ACC112 (cell line): ENCODE measurements at regions not wholly inside any gene's neighbourhood (a gene's known extent, or its start where the extent isn't known, plus 50 kb on each side); places are given as distances from the start of the nearest gene placed in this dataset.
"Not testable (repeated sequence)": the region's sequence is repeated elsewhere in the genome, so short reads cannot be mapped to it uniquely, and the experiment has no call there.

Source experiments
- H2AFZ ChIP-seq: fragments of 200-600 bp; sonication (generic); one replicate; pipeline ENCODE4 v1.6.0; 2017; ENCODE audit warnings: antibody characterized with exemption, low read length; ENCODE audit not compliant: unreplicated experiment
- H3K27ac ChIP-seq: fragments of 200-600 bp; sonication (generic); 2 replicates; pipeline ENCODE4 v1.5.1; 2014; ENCODE audit warnings: low read depth, mild to moderate bottlenecking, antibody characterized with exemption, low read length, moderate library complexity
- H3K27me3 ChIP-seq: fragments of 200-600 bp; sonication (generic); 2 replicates; pipeline ENCODE4 v1.6.1; 2014; ENCODE audit warnings: mild to moderate bottlenecking, antibody characterized with exemption, low read length, moderate library complexity, mixed read lengths; ENCODE audit not compliant: insufficient read depth
- H3K36me3 ChIP-seq: fragments of 200-600 bp; sonication (generic); 2 replicates; pipeline ENCODE4 v1.6.1; 2016; ENCODE audit warnings: mild to moderate bottlenecking, antibody characterized with exemption, low read length, moderate library complexity, mixed read lengths; ENCODE audit not compliant: insufficient read depth
- H3K4me1 ChIP-seq: fragments of 200-600 bp; sonication (generic); one replicate; pipeline ENCODE4 v1.6.1; 2016; ENCODE audit warnings: low read length, mixed read lengths; ENCODE audit not compliant: insufficient read depth, unreplicated experiment, control insufficient read depth
- H3K4me3 ChIP-seq: fragments of 200-600 bp; sonication (generic); 2 replicates; pipeline ENCODE4 v1.5.1; 2014; ENCODE audit warnings: mild to moderate bottlenecking, low read depth, low read length
- H3K79me2 ChIP-seq: fragments of 200-600 bp; sonication (generic); one replicate; pipeline ENCODE4 v1.6.0; 2016; ENCODE audit warnings: low read length; ENCODE audit not compliant: control insufficient read depth, unreplicated experiment, insufficient read depth

DNA sequence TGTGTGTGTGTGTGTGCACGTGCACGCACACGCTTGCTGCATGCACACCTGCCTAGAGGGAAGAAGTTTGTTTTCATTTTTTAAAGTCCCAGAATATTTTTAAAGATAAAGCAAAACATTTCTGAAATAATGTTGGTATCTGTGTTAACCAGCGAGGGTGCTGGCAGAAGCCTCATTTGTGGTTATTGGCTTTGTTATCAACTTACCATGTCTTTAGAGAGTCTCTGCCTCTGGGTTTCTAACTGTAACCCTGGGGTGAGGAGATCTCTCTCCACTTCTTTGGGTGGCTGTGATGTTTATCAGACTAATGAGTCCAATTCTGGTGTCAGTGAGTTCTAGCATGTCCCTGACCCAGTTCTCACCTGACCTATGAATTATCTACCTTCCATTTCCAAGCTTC, 927.6 kb upstream of the FANCL start:
- Histone ChIP-seq H3K4me3 (no peak overlapping the region), H3K79me2 (no peaks in the 10 kb centered on the region), H3K27me3 (no peaks in the 10 kb centered on the region), H3K36me3 (no peaks in the 10 kb centered on the region), H3K27ac (no peak overlapping the region), H3K4me1 (no peaks in the 10 kb centered on the region), H2AFZ (no peak overlapping the region)

DNA sequence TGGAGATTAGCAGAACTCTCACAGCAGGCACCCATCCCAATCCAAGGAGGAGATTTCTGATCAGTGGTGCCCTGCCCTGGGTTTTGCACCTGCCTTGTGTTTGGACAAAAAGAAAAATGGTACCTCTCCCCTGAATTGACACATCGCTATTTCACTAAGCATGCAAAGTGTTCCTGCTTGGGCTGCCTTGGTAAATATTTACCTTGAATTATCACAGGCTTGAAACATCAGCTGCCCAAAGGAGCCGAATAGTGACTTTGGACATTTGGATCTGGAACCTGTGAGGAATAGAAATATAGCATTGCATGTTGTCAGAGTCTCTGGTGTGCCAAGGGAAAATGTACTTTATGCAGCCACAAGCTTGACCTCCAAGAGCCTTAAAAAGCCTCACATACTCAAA, 926.4 kb upstream of the FANCL start:
- Histone ChIP-seq H3K4me1 (no peaks in the 10 kb centered on the region), H3K27ac (no peak overlapping the region), H2AFZ (no peak overlapping the region), H3K27me3 (no peaks in the 10 kb centered on the region), H3K79me2 (no peaks in the 10 kb centered on the region), H3K4me3 (no peak overlapping the region), H3K36me3 (no peaks in the 10 kb centered on the region)

DNA sequence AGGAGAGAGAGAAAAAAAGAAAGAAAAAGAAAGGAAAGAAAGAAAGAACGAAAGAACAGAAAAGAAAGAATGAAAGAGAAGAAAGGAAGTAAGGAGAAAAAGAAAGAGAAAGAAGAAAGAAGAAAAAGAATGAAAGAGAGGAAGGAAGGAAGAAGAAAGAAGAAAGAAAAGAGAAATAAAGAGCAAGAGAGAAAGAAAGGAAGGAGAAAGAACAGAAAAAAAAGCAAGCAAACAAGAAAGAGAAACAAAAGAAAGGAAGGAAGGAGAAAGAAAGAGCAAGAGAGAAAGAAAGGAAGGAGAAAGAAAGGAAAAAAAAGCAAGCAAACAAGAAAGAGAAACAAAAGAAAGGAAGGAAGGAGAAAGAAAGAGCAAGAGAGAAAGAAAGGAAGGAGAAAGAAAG, 916.8 kb upstream of the FANCL start:
- H3K79me2 ChIP-seq, H3K4me3 ChIP-seq, H2AFZ ChIP-seq, H3K36me3 ChIP-seq, H3K4me1 ChIP-seq, H3K27ac ChIP-seq, H3K27me3 ChIP-seq: not testable (repeated sequence)

DNA sequence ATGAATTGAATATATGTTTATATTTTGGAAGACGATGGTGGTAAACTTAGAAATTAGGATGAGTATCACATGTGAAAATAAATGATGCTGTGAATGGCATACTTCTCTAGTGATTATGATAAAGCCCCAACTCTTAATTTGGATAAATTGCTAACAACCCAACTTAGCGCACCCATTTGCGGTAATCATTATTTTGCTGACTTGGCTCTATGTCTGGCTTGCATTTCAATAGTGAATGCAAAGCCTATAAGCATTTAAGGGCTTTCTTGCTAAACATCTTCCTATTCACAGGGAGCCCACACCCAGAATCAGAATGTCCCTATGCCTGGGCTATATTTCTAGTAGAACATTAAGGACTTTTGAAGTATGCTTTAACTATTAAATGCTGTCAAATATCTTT, 910.7 kb upstream of the FANCL start:
- Histone ChIP-seq H3K36me3 (no peaks in the 10 kb centered on the region), H3K27me3 (no peaks in the 10 kb centered on the region), H3K27ac (no peak overlapping the region), H3K4me3 (no peak overlapping the region), H3K79me2 (no peaks in the 10 kb centered on the region), H3K4me1 (no peaks in the 10 kb centered on the region), H2AFZ (no peak overlapping the region)

DNA sequence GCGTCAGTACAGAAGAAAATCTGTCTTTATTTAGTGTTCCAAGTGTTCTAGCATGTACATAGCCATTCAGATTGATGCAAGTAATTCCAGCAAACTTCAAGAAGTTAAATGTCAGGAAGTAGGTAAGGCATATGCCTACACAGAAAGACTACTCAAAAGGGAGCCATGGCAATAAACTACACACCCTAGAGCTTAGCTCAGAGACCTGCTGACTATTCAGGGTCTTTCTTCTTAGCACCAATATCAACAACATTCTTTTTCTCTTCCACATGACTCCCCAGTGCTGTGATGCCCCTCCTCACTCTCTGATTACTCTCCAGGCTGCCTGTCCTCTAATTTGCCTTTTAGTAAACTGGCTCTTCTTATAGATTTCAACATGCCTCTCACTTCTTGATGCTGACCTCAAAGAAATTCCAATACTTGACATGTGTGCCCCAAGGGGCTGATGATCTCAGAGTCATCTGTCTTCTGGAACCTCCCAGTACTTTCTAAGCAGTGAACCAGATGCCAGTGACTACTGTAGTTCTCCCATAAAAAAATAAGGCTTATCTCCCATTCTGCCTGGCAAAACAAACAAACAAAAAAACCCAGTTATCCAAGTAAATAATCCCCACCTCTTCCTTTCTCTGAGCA, 909.2 kb upstream of the FANCL start:
- no peaks in the 10 kb centered on the region for H3K79me2 ChIP-seq

DNA sequence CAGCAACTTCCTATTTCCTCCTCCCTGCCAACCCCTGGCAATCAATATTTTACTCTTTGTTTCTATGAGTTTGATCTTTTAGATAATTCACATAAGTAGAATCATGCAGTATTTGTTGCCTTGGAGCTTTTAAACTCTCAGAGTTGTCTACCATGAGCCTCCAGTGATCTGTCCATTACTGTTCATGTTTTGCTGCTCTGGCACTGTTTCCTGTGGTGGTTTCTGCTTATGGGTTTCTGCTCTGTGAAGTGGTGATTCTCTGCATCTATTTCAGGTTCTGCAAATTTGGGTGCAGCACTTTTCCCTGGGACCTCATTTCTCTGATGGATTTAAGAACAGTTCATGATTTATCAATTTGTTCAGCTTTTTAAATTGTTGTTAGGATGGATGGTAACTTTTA, 908.1 kb upstream of the FANCL start:
- Histone ChIP-seq H3K27ac (no peak overlapping the region), H3K27me3 (no peaks in the 10 kb centered on the region), H2AFZ (no peak overlapping the region), H3K36me3 (no peaks in the 10 kb centered on the region), H3K79me2 (no peaks in the 10 kb centered on the region), H3K4me1 (no peaks in the 10 kb centered on the region), H3K4me3 (no peak overlapping the region)

More for the DNA sequence above, 909.2 kb upstream of the FANCL start:
- H3K27me3 ChIP-seq = no peaks in the 10 kb centered on the region
- H3K4me1 ChIP-seq = no peaks in the 10 kb centered on the region
- H2AFZ ChIP-seq = no peak overlapping the region
- H3K36me3 ChIP-seq = no peaks in the 10 kb centered on the region
- no peak overlapping the region for H3K4me3 ChIP-seq
- H3K27ac ChIP-seq = no peak overlapping the region

DNA sequence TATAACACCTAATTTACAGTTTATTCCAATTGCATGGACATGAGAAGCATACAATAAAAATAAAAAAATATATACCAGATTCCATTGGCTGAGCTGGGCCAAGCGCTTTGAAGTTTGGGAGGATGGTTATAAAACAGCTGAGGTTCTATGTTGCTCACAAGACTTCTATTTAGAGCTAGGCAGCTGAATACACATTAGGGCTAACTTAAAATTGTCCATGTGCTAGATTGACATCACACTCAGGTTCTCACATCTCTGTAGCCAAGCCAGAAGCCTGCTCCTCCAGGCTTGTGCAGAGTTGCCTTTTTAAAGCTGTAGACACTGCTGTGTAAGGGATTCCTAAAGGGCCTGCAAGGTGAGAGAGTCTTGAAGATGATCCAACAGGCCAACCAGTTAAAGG, 871.1 kb upstream of the FANCL start:
- Histone ChIP-seq H2AFZ (no peak overlapping the region), H3K4me3 (no peak overlapping the region), H3K27me3 (no peaks in the 10 kb centered on the region), H3K27ac (no peak overlapping the region), H3K36me3 (no peaks in the 10 kb centered on the region), H3K79me2 (no peaks in the 10 kb centered on the region), H3K4me1 (no peaks in the 10 kb centered on the region)

DNA sequence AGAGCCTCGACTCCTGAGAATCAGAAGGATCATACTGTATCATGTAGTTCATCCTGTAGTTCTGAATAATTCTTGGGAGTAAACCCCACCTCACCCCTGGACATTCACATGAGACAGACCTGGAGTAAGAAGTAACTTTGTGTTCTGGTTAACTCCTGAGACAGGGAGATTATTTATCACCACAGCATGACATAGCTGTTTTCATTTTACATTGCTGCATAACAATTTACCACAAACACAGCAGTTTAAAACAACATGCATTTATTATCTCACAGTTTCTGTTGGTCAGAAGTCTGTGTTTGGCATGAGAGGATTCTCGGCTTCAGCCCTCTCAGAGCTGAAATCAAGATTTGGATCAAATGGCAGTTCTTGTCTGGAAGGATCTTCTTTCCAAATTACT, 855.8 kb upstream of the FANCL start:
- H2AFZ ChIP-seq = no peak overlapping the region
- no peaks in the 10 kb centered on the region for H3K36me3 ChIP-seq
- H3K4me3 ChIP-seq = no peak overlapping the region
- no peaks in the 10 kb centered on the region for H3K79me2 ChIP-seq
- H3K27ac ChIP-seq = no peak overlapping the region
- H3K27me3 ChIP-seq = no peaks in the 10 kb centered on the region
- H3K4me1 ChIP-seq = no peaks in the 10 kb centered on the region

DNA sequence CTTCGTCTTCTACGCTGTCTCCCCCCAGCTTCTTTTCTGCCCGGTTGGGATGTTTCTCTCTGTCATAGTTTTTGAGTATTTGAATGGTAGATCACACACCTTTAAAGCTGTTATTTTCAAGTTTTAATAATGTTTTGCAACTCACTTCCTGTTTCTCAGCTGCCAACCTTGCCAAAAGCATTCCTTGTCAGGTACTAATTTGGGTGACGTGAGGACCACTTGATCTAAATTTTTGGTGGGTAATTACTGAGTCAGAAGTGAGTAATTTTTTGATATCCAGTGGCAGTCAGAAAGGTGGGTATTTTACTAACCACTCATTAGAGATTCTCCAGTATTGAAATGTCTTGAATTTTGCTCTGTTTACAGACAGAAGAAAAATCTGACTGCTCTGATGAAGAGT, 852.4 kb upstream of the FANCL start:
- H3K4me1 ChIP-seq = no peaks in the 10 kb centered on the region
- H3K4me3 ChIP-seq = no peak overlapping the region
- H3K79me2 ChIP-seq = no peaks in the 10 kb centered on the region
- H3K36me3 ChIP-seq = no peaks in the 10 kb centered on the region
- H3K27ac ChIP-seq = no peak overlapping the region
- no peak overlapping the region for H2AFZ ChIP-seq
- no peaks in the 10 kb centered on the region for H3K27me3 ChIP-seq

DNA sequence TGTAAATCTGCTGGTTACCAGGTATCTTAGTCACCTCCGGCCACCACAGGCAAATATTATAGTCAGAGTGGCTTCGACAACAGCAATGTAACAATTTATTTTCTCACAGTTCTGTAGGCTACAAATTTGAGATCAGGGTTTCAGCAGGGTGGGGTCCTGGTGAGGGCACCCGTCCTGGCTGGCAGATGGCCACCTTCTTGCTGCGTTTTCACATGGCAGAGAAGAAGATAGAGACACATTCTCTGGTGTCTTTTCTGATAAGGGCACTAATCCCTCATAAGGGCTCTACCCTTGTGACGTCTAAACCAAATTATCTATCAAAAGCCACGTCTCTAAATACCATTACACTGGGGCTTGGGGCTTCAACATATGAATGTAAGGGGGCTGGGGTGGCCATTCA, 843.2 kb upstream of the FANCL start:
- H3K79me2 ChIP-seq = no peaks in the 10 kb centered on the region
- H3K27me3 ChIP-seq = no peaks in the 10 kb centered on the region
- no peak overlapping the region for H3K4me3 ChIP-seq
- no peak overlapping the region for H3K27ac ChIP-seq
- no peaks in the 10 kb centered on the region for H3K4me1 ChIP-seq
- no peak overlapping the region for H2AFZ ChIP-seq
- no peaks in the 10 kb centered on the region for H3K36me3 ChIP-seq

DNA sequence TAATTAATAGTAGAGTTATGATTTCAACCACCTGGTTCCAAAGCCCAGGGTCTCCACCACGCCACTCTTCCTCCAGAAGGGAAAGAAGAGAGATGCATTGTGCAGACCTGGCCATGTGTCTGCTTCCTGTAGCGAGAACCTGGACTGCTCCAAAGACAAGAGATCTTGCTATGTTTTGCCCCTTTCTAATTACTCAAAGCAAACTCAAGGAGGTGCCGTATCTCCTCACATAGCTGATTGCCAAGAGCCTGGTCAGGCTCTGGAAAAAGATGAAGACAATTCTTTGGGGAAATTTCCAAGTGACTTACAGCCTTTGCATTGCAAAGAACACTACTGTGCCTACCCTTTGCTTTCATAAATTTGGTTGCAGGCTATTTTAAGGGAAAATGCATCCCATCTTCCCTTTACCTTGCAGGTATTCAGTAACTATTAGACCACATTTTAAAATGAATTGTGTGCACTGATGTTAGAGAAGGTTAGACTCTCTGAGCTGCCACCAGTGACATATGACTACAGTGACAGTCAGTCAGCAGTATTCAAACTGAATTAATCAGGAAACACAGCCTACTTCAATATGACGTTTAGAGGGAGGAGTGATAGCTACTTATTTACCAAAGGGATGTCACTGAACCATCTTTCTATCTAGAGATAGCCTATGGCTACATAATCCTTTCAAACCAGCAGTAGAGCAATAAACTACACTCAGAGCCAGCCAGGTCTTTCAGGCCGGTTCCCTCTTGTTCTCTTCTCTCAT, 842.1 kb upstream of the FANCL start:
- H3K4me3 ChIP-seq = no peak overlapping the region
- no peaks in the 10 kb centered on the region for H3K79me2 ChIP-seq
- no peaks in the 10 kb centered on the region for H3K36me3 ChIP-seq
- H3K27ac ChIP-seq = no peak overlapping the region
- no peaks in the 10 kb centered on the region for H3K4me1 ChIP-seq
- H2AFZ ChIP-seq = no peak overlapping the region
- H3K27me3 ChIP-seq = no peaks in the 10 kb centered on the region
